Psoas muscle (tissue), 7 donors: ENCODE measurements at regions not wholly inside any gene's neighbourhood (a gene's known extent, or its start where the extent isn't known, plus 50 kb on each side); places are given as distances from the start of the nearest gene placed in this dataset.

Experiments
- ATAC-seq, 4 donors: fragments of 200-7000 bp; cut with Tn5 transposase; one replicate each; pipeline ENCODE4 v1.9.1; 2020; ENCODE audit warnings: moderate library complexity in 3 of 4, mild to moderate bottlenecking in 2 of 4
- DNase-seq, 2 donors: peaks; one replicate each; pipeline ENCODE4 v3.0.0-alpha.2; 2020
- H3K27ac ChIP-seq: fragments of 200-600 bp; one replicate; pipeline ENCODE4 v1.8.0; 2022
- H3K27me3 ChIP-seq, 3 donors: fragments of 200-600 bp in 1 of 3; one replicate each; pipeline versions ENCODE4 v1.6.1 to v1.8.0; 2013 to 2022; ENCODE audit warnings: low read length in 2 of 3, mild to moderate bottlenecking in 2 of 3, moderate library complexity in 1 of 3; ENCODE audit not compliant: insufficient read depth in 3 of 3
- H3K36me3 ChIP-seq, 2 donors: fragments of 200-600 bp in 1 of 2; one replicate each; pipeline versions ENCODE4 v1.6.1 to v1.8.0; 2013 to 2022; ENCODE audit warnings: low read depth in 1 of 2, mild to moderate bottlenecking in 1 of 2, moderate library complexity in 1 of 2; ENCODE audit not compliant: insufficient read depth in 1 of 2
- H3K4me1 ChIP-seq: fragments of 200-600 bp; one replicate; pipeline ENCODE4 v1.8.0; 2022
- H3K4me3 ChIP-seq: fragments of 200-600 bp; one replicate; pipeline ENCODE4 v1.8.0; 2022; ENCODE audit warnings: mild to moderate bottlenecking
- H3K9me3 ChIP-seq: fragments of 200-600 bp; one replicate; pipeline ENCODE4 v1.8.0; 2022
- WGBS, 3 donors: extraction: QIAGEN DNeasy Blood & Tissue Kit; methylation state at CpG; one replicate each; pipeline versions ENCODE4 v1.1.6 to v1.1.7; 2013; 5-methylcytosine and 5-hydroxymethylcytosine counted together
- intact Hi-C, 2 donors: fragments of 100-400 bp; cut with DNase I; formaldehyde crosslinking; loops; one replicate each; pipeline versions ENCODE4 v1.11.0 to v1.14.2; 2022
- TF ChIP-seq, protein P1 (sequence below): fragments of 200-600 bp; IDR thresholded peaks from one replicate; pipeline ENCODE4 v1.8.0; 2022; ENCODE audit warnings: antibody characterized with exemption
- donor health status: healthy with polysubstance abuse.
- donor health status: DM: no; HTN: no; CAD: no; lungs with moderate emphysema.
- donor health status: Bipolar disorder and iron deficiency.
- donor health status: healthy.
- donor health status: DM: yes; HTN: yes; CAD: no.
- donor health status: DM: no; HTN: no; CAD: no.
- donor health status: DM: yes; HTN: yes; CAD: no.

DNA sequence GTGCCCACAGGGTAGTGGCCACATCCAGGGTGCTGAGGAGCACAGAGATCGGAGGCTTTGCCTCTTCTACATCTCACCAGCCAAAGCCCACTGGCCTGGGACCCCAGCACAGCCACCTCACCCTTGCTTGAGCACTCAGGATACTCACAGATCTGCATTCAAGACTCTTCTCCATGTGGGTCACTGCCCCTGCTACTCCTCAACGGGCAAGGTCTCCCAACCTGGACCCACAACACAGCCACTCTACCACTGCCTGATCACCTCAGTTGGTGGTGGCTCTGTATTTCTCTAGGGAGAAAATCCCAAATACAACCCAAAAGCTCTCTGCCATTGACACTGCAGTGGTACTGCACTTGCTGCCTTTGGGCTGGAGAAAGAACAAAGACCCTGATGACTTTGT lies 190.3 kb upstream of the KLHL4 start:
- intact Hi-C loops = loop anchor here in 1 of 2 donors (10.0 kb wide), 1 partner anchor 58 kb away; no protein-coding TSS in a partner anchor
- DNase-seq (no peak), ATAC-seq (no peak)
- Histone ChIP-seq H3K4me3 (no peak overlapping the region), H3K27me3 (peaks cover 0 to 2% (median 0%) of the 10 kb centered on the region in 3 donors), H3K4me1 (no peaks in the 10 kb centered on the region), H3K27ac (no peak overlapping the region), H3K36me3 (no peaks in the 10 kb centered on the region), H3K9me3 (peaks cover 3% of the 10 kb centered on the region)
- TF ChIP-seq, protein P1, sequence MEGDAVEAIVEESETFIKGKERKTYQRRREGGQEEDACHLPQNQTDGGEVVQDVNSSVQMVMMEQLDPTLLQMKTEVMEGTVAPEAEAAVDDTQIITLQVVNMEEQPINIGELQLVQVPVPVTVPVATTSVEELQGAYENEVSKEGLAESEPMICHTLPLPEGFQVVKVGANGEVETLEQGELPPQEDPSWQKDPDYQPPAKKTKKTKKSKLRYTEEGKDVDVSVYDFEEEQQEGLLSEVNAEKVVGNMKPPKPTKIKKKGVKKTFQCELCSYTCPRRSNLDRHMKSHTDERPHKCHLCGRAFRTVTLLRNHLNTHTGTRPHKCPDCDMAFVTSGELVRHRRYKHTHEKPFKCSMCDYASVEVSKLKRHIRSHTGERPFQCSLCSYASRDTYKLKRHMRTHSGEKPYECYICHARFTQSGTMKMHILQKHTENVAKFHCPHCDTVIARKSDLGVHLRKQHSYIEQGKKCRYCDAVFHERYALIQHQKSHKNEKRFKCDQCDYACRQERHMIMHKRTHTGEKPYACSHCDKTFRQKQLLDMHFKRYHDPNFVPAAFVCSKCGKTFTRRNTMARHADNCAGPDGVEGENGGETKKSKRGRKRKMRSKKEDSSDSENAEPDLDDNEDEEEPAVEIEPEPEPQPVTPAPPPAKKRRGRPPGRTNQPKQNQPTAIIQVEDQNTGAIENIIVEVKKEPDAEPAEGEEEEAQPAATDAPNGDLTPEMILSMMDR = no peak
- 78 to 95% (median 82%) methylated on average over 2 of the region's 2 CpGs for WGBS, 3 donors

DNA sequence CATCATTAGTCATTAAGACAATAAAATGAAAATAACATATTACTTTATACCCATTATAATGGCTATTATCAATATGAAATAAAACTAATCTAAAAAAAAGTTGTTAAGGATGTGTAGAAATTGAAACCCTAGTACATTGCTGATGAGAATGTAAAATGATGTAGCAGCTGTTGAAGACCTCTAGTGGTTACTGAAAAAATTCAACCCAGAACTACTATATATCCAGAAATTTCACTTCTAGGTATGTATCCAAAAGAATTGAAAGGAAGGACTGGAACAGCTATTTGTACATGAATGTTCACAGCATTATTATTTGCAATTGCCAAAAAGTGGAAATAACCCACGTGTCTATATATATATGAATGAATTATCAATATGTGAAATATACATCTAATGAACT lies 180.3 kb upstream of the KLHL4 start:
- TF ChIP-seq, protein P1 = no peak
- Histone ChIP-seq H3K27ac (no peak overlapping the region), H3K4me1 (no peaks in the 10 kb centered on the region), H3K9me3 (no peaks in the 10 kb centered on the region), H3K27me3 (no peaks in the 10 kb centered on the region), H3K36me3 (no peaks in the 10 kb centered on the region), H3K4me3 (no peak overlapping the region)
- DNase-seq (no peak), ATAC-seq (no peak)
- WGBS, 3 donors = 35 to 47% (median 44%) methylated on average over 1 of the region's 1 CpG
- intact Hi-C loops = no loop called here

DNA sequence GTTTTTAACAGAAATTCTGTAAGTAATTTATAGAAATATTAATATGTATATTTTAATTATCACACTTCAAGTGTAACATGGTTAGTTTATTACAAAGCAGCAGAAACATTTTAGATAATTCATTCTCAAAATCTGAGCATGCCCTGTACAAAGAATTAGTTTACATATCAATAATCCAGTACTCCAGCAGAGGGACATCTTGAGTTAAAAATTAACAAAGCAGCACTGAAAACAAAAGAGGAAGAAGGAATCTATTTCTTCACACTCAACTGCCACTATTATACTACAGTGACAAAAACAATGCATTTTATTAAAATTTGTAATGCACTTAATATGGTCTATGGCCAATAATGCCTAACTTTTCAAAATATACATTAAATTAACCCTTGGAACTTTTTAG lies 179.1 kb upstream of the KLHL4 start:
- Histone ChIP-seq H3K4me1 (no peaks in the 10 kb centered on the region), H3K27me3 (peaks cover 0 to 3% (median 0%) of the 10 kb centered on the region in 3 donors), H3K27ac (no peak overlapping the region), H3K9me3 (no peaks in the 10 kb centered on the region), H3K4me3 (no peak overlapping the region), H3K36me3 (no peaks in the 10 kb centered on the region)
- no peak for DNase-seq
- no peak for ATAC-seq
- TF ChIP-seq, protein P1 = peak; percentile 32
- intact Hi-C loops = no loop called here

- 82 to 100% (median 97%) methylated on average over 2 of the region's 2 CpGs for WGBS, 3 donors
- no peaks in the 10 kb centered on the region for H3K27me3 ChIP-seq
- TF ChIP-seq, protein P1 = no peak
- H3K4me1 ChIP-seq = no peaks in the 10 kb centered on the region
- no peaks in the 10 kb centered on the region for H3K9me3 ChIP-seq
- no peak for DNase-seq
- H3K4me3 ChIP-seq = no peak overlapping the region
- H3K27ac ChIP-seq = no peak overlapping the region
- ATAC-seq = no peak
- H3K36me3 ChIP-seq = no peaks in the 10 kb centered on the region
- intact Hi-C loops = no loop called here
Measured at GRCh38 chrX:87370865-87371264, 146.7 kb upstream of the KLHL4 start.

- Histone ChIP-seq H3K4me3 (no peak overlapping the region), H3K27me3 (no peaks in the 10 kb centered on the region), H3K4me1 (no peaks in the 10 kb centered on the region), H3K36me3 (no peaks in the 10 kb centered on the region), H3K27ac (no peak overlapping the region), H3K9me3 (no peaks in the 10 kb centered on the region)
- TF ChIP-seq, protein P1 = no peak
- intact Hi-C loops = no loop called here
- no peak for ATAC-seq
- DNase-seq = no peak
Measured at GRCh38 chrX:87374324-87374723, 143.3 kb upstream of the KLHL4 start.
